Activated T-cell treated with anti-CD3 and anti-CD28 coated beads for 4 hours (primary cell): ENCODE measurements at regions not wholly inside any gene's neighbourhood (a gene's known extent, or its start where the extent isn't known, plus 50 kb on each side); places are given as distances from the start of the nearest gene placed in this dataset.

Experiments
- DNase-seq: peaks from one replicate; pipeline ENCODE4 v3.0.0-alpha.2; 2020

- DNase-seq, result no peak
These were observed 177.1 kb upstream of the HAAO start for GRCh38 chr2:42969231-42970150.

GRCh38 chr2:42967959-42968674 is 175.7 kb upstream of the HAAO start:
- DNase-seq, result no peak

- DNase-seq, result no peak
These were observed 173.5 kb upstream of the HAAO start for GRCh38 chr2:42965910-42966309.

- no peak for DNase-seq
These were observed 172.8 kb upstream of the HAAO start for GRCh38 chr2:42965196-42965595.

- no peak for DNase-seq
These were observed 172.2 kb upstream of the HAAO start for GRCh38 chr2:42964439-42965083.

- no peak for DNase-seq
These were observed 171.2 kb upstream of the HAAO start for GRCh38 chr2:42963452-42964068.

GRCh38 chr2:42962508-42962953 is 170.1 kb upstream of the HAAO start:
- DNase-seq, result no peak

- no peak for DNase-seq
These were observed 169.6 kb upstream of the HAAO start for GRCh38 chr2:42961961-42962360.

GRCh38 chr2:42961385-42961811 is 169.0 kb upstream of the HAAO start:
- DNase-seq, result no peak

GRCh38 chr2:42960842-42961180 is 168.4 kb upstream of the HAAO start:
- no peak for DNase-seq

GRCh38 chr2:42960002-42960841 is 167.8 kb upstream of the HAAO start:
- DNase-seq, result no peak

GRCh38 chr2:42959234-42960001 is 167.0 kb upstream of the HAAO start:
- DNase-seq, result no peak

- DNase-seq, result no peak
These were observed 166.4 kb upstream of the HAAO start for GRCh38 chr2:42958741-42959233.

GRCh38 chr2:42957861-42958301 is 165.5 kb upstream of the HAAO start:
- DNase-seq, result no peak

- DNase-seq, result no peak
These were observed 164.9 kb upstream of the HAAO start for GRCh38 chr2:42957109-42957860.

GRCh38 chr2:42954227-42954962 is 162.0 kb upstream of the HAAO start:
- DNase-seq, result no peak

- no peak for DNase-seq
These were observed 160.8 kb upstream of the HAAO start for GRCh38 chr2:42953216-42953615.

GRCh38 chr2:42951263-42951938 is 159.0 kb upstream of the HAAO start:
- no peak for DNase-seq

GRCh38 chr2:42949125-42949524 is 156.7 kb upstream of the HAAO start:
- no peak for DNase-seq
